Large intestine (tissue), 3 donors: ENCODE measurements at regions not wholly inside any gene's neighbourhood (a gene's known extent, or its start where the extent isn't known, plus 50 kb on each side); places are given as distances from the start of the nearest gene placed in this dataset.

ENCODE experiments used
- DNase-seq, 2 donors: peaks; one replicate each; pipeline versions ENCODE4 v3.0.0 to v3.0.0-alpha.2; 2013
- H3K27ac ChIP-seq: one replicate; pipeline ENCODE4 v1.5.1; 2013; ENCODE audit warnings: low read length
- H3K27me3 ChIP-seq: 2 replicates; pipeline ENCODE4 v1.6.1; 2013; ENCODE audit warnings: low read length; ENCODE audit not compliant: control insufficient read depth, insufficient read depth
- H3K36me3 ChIP-seq: 2 replicates; pipeline ENCODE4 v1.6.1; 2013; ENCODE audit warnings: low read length; ENCODE audit not compliant: control insufficient read depth, insufficient read depth
- H3K4me1 ChIP-seq: one replicate; pipeline ENCODE4 v1.6.1; 2013; ENCODE audit warnings: low read length; ENCODE audit not compliant: control insufficient read depth, insufficient read depth
- H3K4me3 ChIP-seq: one replicate; pipeline ENCODE4 v1.5.1; 2013; ENCODE audit warnings: low read length
- H3K9me3 ChIP-seq: one replicate; pipeline ENCODE4 v1.6.1; 2013; ENCODE audit warnings: mild to moderate bottlenecking, low read depth, low read length, moderate library complexity; ENCODE audit not compliant: control insufficient read depth
- WGBS: methylation state at CpG from one replicate; pipeline ENCODE4 v1.1.5; 2013; ENCODE audit warnings: low lambda C conversion rate; ENCODE audit not compliant: insufficient coverage; 5-methylcytosine and 5-hydroxymethylcytosine counted together

DNA sequence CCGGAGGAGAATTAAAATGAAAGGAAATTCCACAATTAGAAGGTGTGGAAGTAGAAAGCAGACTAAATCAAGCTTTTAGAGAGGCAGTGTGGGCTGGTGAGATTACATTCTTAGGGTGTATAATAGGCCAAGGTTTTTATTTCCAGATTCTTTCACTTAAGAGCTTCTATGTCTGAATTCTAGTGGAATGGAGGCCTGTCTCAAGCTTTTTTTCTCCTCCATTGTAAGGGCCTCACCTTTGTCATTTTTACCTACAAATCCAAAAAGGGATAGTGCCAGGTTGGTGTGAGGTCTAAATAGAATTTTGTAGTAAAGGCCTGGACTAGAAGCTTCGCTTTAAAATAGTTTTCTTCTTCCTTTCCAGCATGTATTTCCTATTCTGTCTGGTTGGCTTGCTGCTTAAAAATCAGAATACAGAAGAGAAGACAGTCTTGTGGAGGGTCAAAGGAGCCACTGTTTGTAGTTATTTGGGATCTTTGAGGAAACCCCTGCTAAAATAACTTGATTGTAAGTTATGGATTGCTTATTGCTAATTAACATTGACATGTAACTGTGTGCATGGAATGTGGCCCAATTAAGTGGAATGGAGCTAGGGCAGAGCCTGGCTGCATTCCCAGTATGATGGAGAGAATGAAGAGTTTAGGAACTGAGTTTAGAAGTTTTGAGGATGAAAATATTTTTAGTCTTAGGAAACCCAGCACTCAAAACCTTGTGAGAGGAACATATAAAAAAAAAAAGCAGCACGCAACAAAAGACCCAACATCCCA, 162.5 kb upstream of the B3GALT2 start:
- no peaks in the 10 kb centered on the region for H3K9me3 ChIP-seq
- no peaks in the 10 kb centered on the region for H3K27me3 ChIP-seq
- H3K36me3 ChIP-seq = no peaks in the 10 kb centered on the region
- peaks cover 13% of the 10 kb centered on the region for H3K4me1 ChIP-seq
- H3K4me3 ChIP-seq = no peak overlapping the region
- DNase-seq = no peak
- H3K27ac ChIP-seq = no peak overlapping the region
- WGBS = 71% methylated on average over 1 of the region's 3 CpGs

GRCh38 chr1:193348091-193348768, 161.8 kb upstream of the B3GALT2 start:
- H3K36me3 ChIP-seq = no peaks in the 10 kb centered on the region
- no peaks in the 10 kb centered on the region for H3K9me3 ChIP-seq
- no peak for DNase-seq
- WGBS = 79% methylated on average over 2 of the region's 6 CpGs
- no peak overlapping the region for H3K4me3 ChIP-seq
- peaks cover 13% of the 10 kb centered on the region for H3K4me1 ChIP-seq
- H3K27ac ChIP-seq = no peak overlapping the region
- H3K27me3 ChIP-seq = no peaks in the 10 kb centered on the region

DNA sequence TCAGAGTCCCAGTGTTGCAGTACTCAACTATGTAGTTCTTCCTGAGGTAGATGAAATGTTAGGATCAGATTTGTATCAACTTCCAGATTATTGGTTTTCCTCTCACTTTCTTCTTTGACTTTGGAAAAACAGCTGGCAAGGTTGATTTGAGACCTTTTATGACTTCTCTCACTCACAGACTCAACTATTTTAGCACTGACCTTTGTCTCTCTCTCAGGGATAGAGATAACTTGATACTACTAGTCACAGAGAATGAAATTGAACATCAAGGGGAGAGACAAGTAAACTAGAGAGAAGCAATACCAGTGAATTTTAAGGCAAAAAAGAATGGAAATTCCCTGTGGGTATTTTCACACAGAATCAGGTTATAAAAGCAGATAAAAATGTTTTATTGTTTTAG, 159.7 kb upstream of the B3GALT2 start:
- Histone ChIP-seq H3K9me3 (peaks cover 4% of the 10 kb centered on the region), H3K4me3 (no peak overlapping the region), H3K27me3 (no peaks in the 10 kb centered on the region), H3K36me3 (no peaks in the 10 kb centered on the region), H3K27ac (peak overlapping the region; percentile 9), H3K4me1 (peaks cover 13% of the 10 kb centered on the region)
- DNase-seq = peak in 1 of 2 donors; percentile 42

DNA sequence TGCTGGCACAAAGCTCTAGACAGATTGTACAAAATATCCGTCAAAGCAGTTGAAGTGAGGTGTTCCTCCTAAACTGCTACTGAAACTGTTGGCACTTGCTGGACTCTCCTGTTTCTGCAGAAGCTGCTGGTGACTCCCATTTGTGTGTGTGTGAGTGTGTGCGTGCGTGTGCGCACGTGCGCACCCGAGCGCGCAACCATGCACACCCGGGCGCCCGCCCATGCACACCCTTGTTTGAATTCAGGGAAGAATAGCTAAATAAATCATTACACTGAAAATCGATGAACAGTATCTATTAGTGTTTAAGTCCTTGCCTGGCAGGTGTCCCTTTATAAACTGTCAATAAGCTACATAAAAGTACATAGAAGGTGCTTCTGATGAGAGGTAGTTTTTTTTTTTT, 156.4 kb upstream of the B3GALT2 start:
- Histone ChIP-seq H3K4me1 (peaks cover 12% of the 10 kb centered on the region), H3K9me3 (peaks cover 4% of the 10 kb centered on the region), H3K36me3 (no peaks in the 10 kb centered on the region), H3K27ac (no peak overlapping the region), H3K27me3 (no peaks in the 10 kb centered on the region), H3K4me3 (no peak overlapping the region)
- no peak for DNase-seq
- no CpG with 5 or more reads among the region's 13 CpGs for WGBS

- H3K27me3 ChIP-seq = no peaks in the 10 kb centered on the region
- peaks cover 4% of the 10 kb centered on the region for H3K9me3 ChIP-seq
- no peak overlapping the region for H3K4me3 ChIP-seq
- no peaks in the 10 kb centered on the region for H3K36me3 ChIP-seq
- peak overlapping the region; percentile 57 for H3K27ac ChIP-seq
- peak in 1 of 2 donors; percentile 66 for DNase-seq
- H3K4me1 ChIP-seq = peaks cover 8% of the 10 kb centered on the region
Measured at GRCh38 chr1:193340331-193340730, 153.9 kb upstream of the B3GALT2 start.

GRCh38 chr1:193339401-193339800, 153.0 kb upstream of the B3GALT2 start:
- 58% methylated on average over 3 of the region's 4 CpGs for WGBS
- no peak overlapping the region for H3K4me3 ChIP-seq
- peaks cover 4% of the 10 kb centered on the region for H3K9me3 ChIP-seq
- no peaks in the 10 kb centered on the region for H3K36me3 ChIP-seq
- peaks cover 8% of the 10 kb centered on the region for H3K4me1 ChIP-seq
- no peaks in the 10 kb centered on the region for H3K27me3 ChIP-seq
- DNase-seq = peak; percentile 44 to 74
- peak overlapping the region; percentile 57 for H3K27ac ChIP-seq

DNA sequence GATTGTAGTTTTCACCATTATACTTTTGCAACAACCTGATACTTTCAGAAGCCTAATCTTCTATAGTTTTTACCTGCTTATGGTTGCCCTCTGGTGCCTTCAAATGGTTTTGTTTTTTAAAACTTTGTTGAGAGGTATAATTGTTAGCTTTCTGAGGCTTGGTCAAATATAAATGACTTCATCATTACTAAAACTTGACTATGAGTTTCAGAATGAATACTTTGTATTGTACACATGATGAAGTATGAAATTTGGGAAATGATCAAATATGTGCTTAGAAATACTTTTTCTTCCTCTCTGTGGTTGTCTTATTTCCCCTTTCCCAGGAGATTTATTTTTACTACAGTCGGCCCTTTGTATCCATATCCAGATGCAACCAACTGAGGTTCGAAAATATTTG, 151.8 kb upstream of the B3GALT2 start:
- DNase-seq = peak in 1 of 2 donors; percentile 36
- peaks cover 8% of the 10 kb centered on the region for H3K4me1 ChIP-seq
- H3K27ac ChIP-seq = no peak overlapping the region
- no CpG with 5 or more reads among the region's 2 CpGs for WGBS
- H3K4me3 ChIP-seq = no peak overlapping the region
- H3K9me3 ChIP-seq = peaks cover 6% of the 10 kb centered on the region
- H3K27me3 ChIP-seq = no peaks in the 10 kb centered on the region
- no peaks in the 10 kb centered on the region for H3K36me3 ChIP-seq

DNA sequence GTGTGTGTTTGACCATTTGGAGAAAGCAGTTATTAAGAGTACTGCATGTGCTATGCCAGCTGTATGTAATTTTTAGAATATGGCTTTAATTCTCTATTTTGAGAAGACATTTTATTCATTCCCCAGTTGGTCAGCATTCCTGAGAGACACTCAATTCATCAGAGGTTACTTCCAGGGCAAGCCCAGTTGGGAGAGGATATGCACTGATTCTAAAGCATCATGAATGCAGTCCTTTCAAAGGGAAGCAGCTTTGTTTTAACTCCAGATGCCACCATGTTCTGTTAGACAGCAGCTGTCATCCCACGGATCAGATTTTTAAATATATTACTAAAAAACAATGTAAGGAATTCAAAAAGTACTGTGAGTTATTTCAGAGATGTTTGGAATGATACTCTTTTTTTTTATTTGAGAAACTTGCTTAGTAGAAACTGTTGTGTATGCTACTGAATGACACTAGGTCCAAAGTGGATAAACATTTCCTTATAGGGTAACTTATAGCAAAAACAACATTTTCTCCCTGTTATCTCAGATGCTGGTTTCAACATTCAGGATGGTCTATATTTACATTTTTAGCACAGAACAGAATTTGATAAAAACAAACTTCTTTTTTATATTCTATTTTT, 149.5 kb upstream of the B3GALT2 start:
- H3K4me1 ChIP-seq = peaks cover 8% of the 10 kb centered on the region
- WGBS = 50% methylated on average over 1 of the region's 1 CpG

DNA sequence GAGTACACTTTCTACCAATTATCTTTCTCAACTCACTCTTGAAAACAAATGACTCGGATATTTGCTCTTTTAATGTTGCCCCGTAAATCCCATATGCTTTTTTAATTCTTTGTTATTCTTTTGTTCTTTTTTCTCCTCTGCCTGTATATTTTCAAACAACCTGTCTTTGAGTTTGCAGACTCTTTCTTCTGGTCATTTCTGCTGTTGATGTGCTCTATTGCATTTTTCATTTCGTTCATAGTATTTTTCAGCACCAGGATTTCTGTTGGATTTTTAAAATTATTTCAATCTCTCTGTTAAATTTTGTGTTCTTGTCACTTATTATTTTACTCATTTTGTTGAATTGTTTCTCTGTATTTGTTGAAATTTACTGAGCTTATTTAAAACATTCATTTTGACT, 146.8 kb upstream of the B3GALT2 start:
- DNase-seq = no peak
- Histone ChIP-seq H3K4me1 (no peaks in the 10 kb centered on the region), H3K9me3 (peaks cover 24% of the 10 kb centered on the region), H3K27ac (no peak overlapping the region), H3K4me3 (no peak overlapping the region), H3K27me3 (no peaks in the 10 kb centered on the region), H3K36me3 (no peaks in the 10 kb centered on the region)
- WGBS = 96% methylated on average over 2 of the region's 3 CpGs

More for the DNA sequence above, 149.5 kb upstream of the B3GALT2 start:
- H3K9me3 ChIP-seq = peaks cover 15% of the 10 kb centered on the region
- no peak overlapping the region for H3K4me3 ChIP-seq
- no peak overlapping the region for H3K27ac ChIP-seq
- H3K36me3 ChIP-seq = no peaks in the 10 kb centered on the region
- H3K27me3 ChIP-seq = no peaks in the 10 kb centered on the region
- peak in 1 of 2 donors; percentile 27 for DNase-seq

- Histone ChIP-seq H3K27ac (no peak overlapping the region), H3K4me3 (no peak overlapping the region), H3K9me3 (peaks cover 20% of the 10 kb centered on the region), H3K27me3 (no peaks in the 10 kb centered on the region), H3K36me3 (no peaks in the 10 kb centered on the region), H3K4me1 (no peaks in the 10 kb centered on the region)
- WGBS = 75% methylated on average over 1 of the region's 1 CpG
- no peak for DNase-seq
Measured at GRCh38 chr1:193326296-193326695, 139.9 kb upstream of the B3GALT2 start.
